ENCODE measurements at regions not wholly inside any gene's neighbourhood (a gene's known extent, or its start where the extent isn't known, plus 50 kb on each side); places are given as distances from the start of the nearest gene placed in this dataset.

- Histone ChIP-seq H3K9me3 (ENCODE audit: insufficient read depth, low read depth) (no peaks in the 10 kb centered on the region), H4K20me1 (ENCODE audit: insufficient read depth) (no peaks in the 10 kb centered on the region), H3K27me3 (ENCODE audit: insufficient read depth, low read depth) (no peaks in the 10 kb centered on the region), H3K36me3 (ENCODE audit: low read depth) (no peaks in the 10 kb centered on the region), H3K9me2 (ENCODE audit: insufficient read depth) (no peaks in the 10 kb centered on the region), H3K79me2 (ENCODE audit: low read depth) (no peaks in the 10 kb centered on the region), H2AFZ (no peak overlapping the region), H3K27ac (no peak overlapping the region), H3K4me2 (no peak overlapping the region), H3F3A (ENCODE audit: insufficient read depth, low read depth) (no peaks in the 10 kb centered on the region), H3K4me3 (no peak overlapping the region), H3K4me1 (replicated peaks; ENCODE audit: insufficient read depth) (no peaks in the 10 kb centered on the region)
- POLR2A ChIA-PET (ENCODE audit: unreplicated experiment), result no interaction called here
- TF ChIP-seq CTCF (conservative IDR thresholded peaks at IDR 0.05) (no peak), EZH2 (IDR thresholded peaks at IDR 0.05; ENCODE audit: low read depth) (no peak)
- BruUV-seq (replicated peaks), result no TSS peak
- CTCF ChIA-PET, result no interaction called here
- intact Hi-C loops (cut with micrococcal nuclease; ENCODE audit: unreplicated experiment), result no loop called here
- DNase-seq, result no peak
These were observed 946.9 kb upstream of the SOX11 start for GRCh38 chr2:4745056-4745991.

- TF ChIP-seq CTCF (conservative IDR thresholded peaks at IDR 0.05) (no peak), EZH2 (IDR thresholded peaks at IDR 0.05; ENCODE audit: low read depth) (no peak)
- intact Hi-C loops (cut with micrococcal nuclease; ENCODE audit: unreplicated experiment), result no loop called here
- no peak overlapping the region for H3K27ac ChIP-seq
- H3K4me2 ChIP-seq, result no peak overlapping the region
- H3K36me3 ChIP-seq (ENCODE audit: low read depth), result no peaks in the 10 kb centered on the region
- H3K79me2 ChIP-seq (ENCODE audit: low read depth), result no peaks in the 10 kb centered on the region
- BruUV-seq (replicated peaks), result no TSS peak
- no peaks in the 10 kb centered on the region for H3K9me2 ChIP-seq (ENCODE audit: insufficient read depth)
- H3K4me1 ChIP-seq (replicated peaks; ENCODE audit: insufficient read depth), result no peaks in the 10 kb centered on the region
- no peaks in the 10 kb centered on the region for H3F3A ChIP-seq (ENCODE audit: insufficient read depth, low read depth)
- DNase-seq, result no peak
- ChIA-PET POLR2A (ENCODE audit: unreplicated experiment) (no interaction called here), CTCF (no interaction called here)
- H3K4me3 ChIP-seq, result no peak overlapping the region
- H2AFZ ChIP-seq, result no peak overlapping the region
- H3K9me3 ChIP-seq (ENCODE audit: insufficient read depth, low read depth), result no peaks in the 10 kb centered on the region
- H4K20me1 ChIP-seq (ENCODE audit: insufficient read depth), result no peaks in the 10 kb centered on the region
- H3K27me3 ChIP-seq (ENCODE audit: insufficient read depth, low read depth), result no peaks in the 10 kb centered on the region
These were observed 938.5 kb upstream of the SOX11 start for GRCh38 chr2:4753721-4754120.

GRCh38 chr2:4762951-4763376, 929.2 kb upstream of the SOX11 start:
- no peaks in the 10 kb centered on the region; the same call in 1 of the 2 replicates for H3K27me3 ChIP-seq (ENCODE audit: insufficient read depth, low read depth)
- BruUV-seq (replicated peaks), result no TSS peak
- no peak overlapping the region for H3K4me2 ChIP-seq
- TF ChIP-seq CTCF (conservative IDR thresholded peaks at IDR 0.05), result peak; percentile 44; the same call in 1 of the 2 replicates
- TF ChIP-seq EZH2 (IDR thresholded peaks at IDR 0.05; ENCODE audit: low read depth), result no peak
- DNase-seq, result no peak
- no peaks in the 10 kb centered on the region for H3K9me3 ChIP-seq (ENCODE audit: insufficient read depth, low read depth)
- ChIA-PET POLR2A (ENCODE audit: unreplicated experiment) (no interaction called here), CTCF (no interaction called here)
- no peaks in the 10 kb centered on the region for H3K79me2 ChIP-seq (ENCODE audit: low read depth)
- no peak overlapping the region for H2AFZ ChIP-seq
- H3K27ac ChIP-seq, result no peak overlapping the region
- H3K36me3 ChIP-seq (ENCODE audit: low read depth), result no peaks in the 10 kb centered on the region
- intact Hi-C loops (cut with micrococcal nuclease; ENCODE audit: unreplicated experiment), result no loop called here
- no peak overlapping the region for H3K4me3 ChIP-seq
- no peaks in the 10 kb centered on the region for H4K20me1 ChIP-seq (ENCODE audit: insufficient read depth)
- no peaks in the 10 kb centered on the region for H3F3A ChIP-seq (ENCODE audit: insufficient read depth, low read depth)
- no peaks in the 10 kb centered on the region for H3K4me1 ChIP-seq (replicated peaks; ENCODE audit: insufficient read depth)
- H3K9me2 ChIP-seq (ENCODE audit: insufficient read depth), result no peaks in the 10 kb centered on the region
